ENCODE measurements at regions not wholly inside any gene's neighbourhood (a gene's known extent, or its start where the extent isn't known, plus 50 kb on each side); places are given as distances from the start of the nearest gene placed in this dataset.

DNA sequence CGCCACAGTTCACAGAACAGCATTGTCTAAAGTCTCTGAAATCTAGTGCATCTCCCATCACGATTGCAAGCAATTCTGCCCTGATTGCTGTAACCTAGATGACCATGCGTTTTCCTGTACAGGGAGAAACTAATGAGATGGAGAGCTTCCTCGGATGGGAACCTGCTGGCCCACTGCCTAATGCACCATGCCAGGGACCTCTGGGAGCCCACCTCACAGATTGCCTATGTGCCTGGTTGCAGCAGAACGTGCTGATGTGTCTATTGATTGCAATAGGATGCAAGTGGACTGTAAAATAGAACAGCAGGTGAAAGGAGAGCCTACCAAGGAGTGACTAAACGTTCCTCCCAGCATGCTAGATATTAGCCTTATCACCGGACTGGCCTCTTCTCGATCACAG is 141.0 kb upstream of the RAB12 start:
- TF ChIP-seq, protein P1, sequence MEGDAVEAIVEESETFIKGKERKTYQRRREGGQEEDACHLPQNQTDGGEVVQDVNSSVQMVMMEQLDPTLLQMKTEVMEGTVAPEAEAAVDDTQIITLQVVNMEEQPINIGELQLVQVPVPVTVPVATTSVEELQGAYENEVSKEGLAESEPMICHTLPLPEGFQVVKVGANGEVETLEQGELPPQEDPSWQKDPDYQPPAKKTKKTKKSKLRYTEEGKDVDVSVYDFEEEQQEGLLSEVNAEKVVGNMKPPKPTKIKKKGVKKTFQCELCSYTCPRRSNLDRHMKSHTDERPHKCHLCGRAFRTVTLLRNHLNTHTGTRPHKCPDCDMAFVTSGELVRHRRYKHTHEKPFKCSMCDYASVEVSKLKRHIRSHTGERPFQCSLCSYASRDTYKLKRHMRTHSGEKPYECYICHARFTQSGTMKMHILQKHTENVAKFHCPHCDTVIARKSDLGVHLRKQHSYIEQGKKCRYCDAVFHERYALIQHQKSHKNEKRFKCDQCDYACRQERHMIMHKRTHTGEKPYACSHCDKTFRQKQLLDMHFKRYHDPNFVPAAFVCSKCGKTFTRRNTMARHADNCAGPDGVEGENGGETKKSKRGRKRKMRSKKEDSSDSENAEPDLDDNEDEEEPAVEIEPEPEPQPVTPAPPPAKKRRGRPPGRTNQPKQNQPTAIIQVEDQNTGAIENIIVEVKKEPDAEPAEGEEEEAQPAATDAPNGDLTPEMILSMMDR (IDR thresholded peaks at IDR 0.05; ENCODE audit: poor library complexity): no peak
- TF ChIP-seq EZH2phosphoT487 (IDR thresholded peaks at IDR 0.05; ENCODE audit: low read depth, severe bottlenecking, unreplicated experiment) (no peak), EZH2 (IDR thresholded peaks at IDR 0.05; ENCODE audit: borderline replicate concordance) (no peak)
